ENCODE measurements at regions not wholly inside any gene's neighbourhood (a gene's known extent, or its start where the extent isn't known, plus 50 kb on each side); places are given as distances from the start of the nearest gene placed in this dataset.

GRCh38 chr3:167067787-167068161 is 312.3 kb downstream of the ZBBX start:
- CTCF ChIA-PET: no interaction called here
- no peak for TF ChIP-seq CTCF (IDR thresholded peaks at IDR 0.05)
- H3K27me3 ChIP-seq (ENCODE audit: control insufficient read depth in 1 of 2, insufficient read depth in 2 of 2, low read length in 2 of 2): no peaks in the 10 kb centered on the region
- no peak overlapping the region for H3K4me3 Mint-ChIP-seq
- no peaks in the 10 kb centered on the region for H3K27me3 Mint-ChIP-seq
- H3K36me3 ChIP-seq (ENCODE audit: insufficient read depth, low read length): no peaks in the 10 kb centered on the region
- DNase-seq (no peak), ATAC-seq (ENCODE audit: poor library complexity) (no peak)
- POLR2A ChIA-PET: no interaction called here
- no peak overlapping the region for H3K4me3 ChIP-seq (ENCODE audit: low read length)
- no peak overlapping the region for H3K27ac Mint-ChIP-seq
- no peaks in the 10 kb centered on the region for H3K4me1 Mint-ChIP-seq (ENCODE audit: low read depth)
- no peaks in the 10 kb centered on the region for H3K4me1 ChIP-seq (ENCODE audit: insufficient read depth, low read length)
- peaks cover 0 to 3% of the 10 kb centered on the region in 2 experiments for H3K9me3 ChIP-seq (ENCODE audit: control insufficient read depth in 1 of 2, insufficient read depth in 1 of 2, low read length in 2 of 2)
- H3K9me3 Mint-ChIP-seq: no peaks in the 10 kb centered on the region
- H3K36me3 Mint-ChIP-seq (ENCODE audit: low read depth): no peaks in the 10 kb centered on the region
- no peak overlapping the region for H3K27ac ChIP-seq (ENCODE audit: low read depth in 1 of 2, low read length in 2 of 2)
- intact Hi-C loops (cut with DNase I, micrococcal nuclease): no loop called here

- Histone ChIP-seq H3K9me3 (ENCODE audit: control insufficient read depth in 1 of 2, insufficient read depth in 1 of 2, low read length in 2 of 2) (peaks cover 0 to 3% of the 10 kb centered on the region in 2 experiments), H3K27ac (ENCODE audit: low read depth in 1 of 2, low read length in 2 of 2) (no peak overlapping the region), H3K4me3 (ENCODE audit: low read length) (no peak overlapping the region), H3K27me3 (ENCODE audit: control insufficient read depth in 1 of 2, insufficient read depth in 2 of 2, low read length in 2 of 2) (no peaks in the 10 kb centered on the region), H3K36me3 (ENCODE audit: insufficient read depth, low read length) (no peaks in the 10 kb centered on the region), H3K4me1 (ENCODE audit: insufficient read depth, low read length) (no peaks in the 10 kb centered on the region)
- ATAC-seq (ENCODE audit: poor library complexity): no peak
- no peaks in the 10 kb centered on the region for H3K4me1 Mint-ChIP-seq (ENCODE audit: low read depth)
- no peak for DNase-seq
- no peak for TF ChIP-seq CTCF (IDR thresholded peaks at IDR 0.05)
- intact Hi-C loops (cut with DNase I, micrococcal nuclease): no loop called here
- H3K27ac Mint-ChIP-seq: no peak overlapping the region
- ChIA-PET POLR2A (no interaction called here), CTCF (no interaction called here)
- no peaks in the 10 kb centered on the region for H3K36me3 Mint-ChIP-seq (ENCODE audit: low read depth)
- no peaks in the 10 kb centered on the region for H3K27me3 Mint-ChIP-seq
- no peak overlapping the region for H3K4me3 Mint-ChIP-seq
- H3K9me3 Mint-ChIP-seq: no peaks in the 10 kb centered on the region
Observed at GRCh38 chr3:167066977-167067786, 312.9 kb downstream of the ZBBX start.

- CTCF ChIA-PET: no interaction called here
- no peak for TF ChIP-seq CTCF (IDR thresholded peaks at IDR 0.05)
- Mint-ChIP-seq H3K4me3 (no peak overlapping the region), H3K36me3 (ENCODE audit: low read depth) (no peaks in the 10 kb centered on the region), H3K27me3 (no peaks in the 10 kb centered on the region), H3K4me1 (ENCODE audit: low read depth) (no peaks in the 10 kb centered on the region), H3K9me3 (peaks cover 5% of the 10 kb centered on the region), H3K27ac (no peak overlapping the region)
- Histone ChIP-seq H3K27me3 (ENCODE audit: control insufficient read depth in 1 of 2, insufficient read depth in 2 of 2, low read length in 2 of 2) (no peaks in the 10 kb centered on the region), H3K9me3 (ENCODE audit: control insufficient read depth in 1 of 2, insufficient read depth in 1 of 2, low read length in 2 of 2) (no peaks in the 10 kb centered on the region), H3K4me3 (ENCODE audit: low read length) (no peak overlapping the region), H3K27ac (ENCODE audit: low read depth in 1 of 2, low read length in 2 of 2) (no peak overlapping the region), H3K36me3 (ENCODE audit: insufficient read depth, low read length) (no peaks in the 10 kb centered on the region), H3K4me1 (ENCODE audit: insufficient read depth, low read length) (no peaks in the 10 kb centered on the region)
- POLR2A ChIA-PET: no interaction called here
- ATAC-seq (ENCODE audit: poor library complexity) (no peak), DNase-seq (no peak)
- intact Hi-C loops (cut with DNase I, micrococcal nuclease): no loop called here
Observed at GRCh38 chr3:167057581-167057980, 322.5 kb downstream of the ZBBX start.

Data from CD4-positive, alpha-beta T cell (primary cell).